Breast epithelium (tissue), 3 donors: ENCODE measurements at regions not wholly inside any gene's neighbourhood (a gene's known extent, or its start where the extent isn't known, plus 50 kb on each side); places are given as distances from the start of the nearest gene placed in this dataset.

Source experiments
- POLR2A ChIP-seq: fragments of 450-650 bp; IDR thresholded peaks from one replicate; pipeline ENCODE4 v1.6.1; 2016; ENCODE audit warnings: antibody characterized with exemption, mild to moderate bottlenecking, moderate library complexity
- TF ChIP-seq, protein P1 (sequence below), 3 donors: fragments of 450-650 bp; IDR thresholded peaks; one replicate each; pipeline ENCODE4 v1.5.1; 2016 to 2017; ENCODE audit warnings: antibody characterized with exemption in 3 of 3, mild to moderate bottlenecking in 3 of 3, moderate library complexity in 3 of 3

DNA sequence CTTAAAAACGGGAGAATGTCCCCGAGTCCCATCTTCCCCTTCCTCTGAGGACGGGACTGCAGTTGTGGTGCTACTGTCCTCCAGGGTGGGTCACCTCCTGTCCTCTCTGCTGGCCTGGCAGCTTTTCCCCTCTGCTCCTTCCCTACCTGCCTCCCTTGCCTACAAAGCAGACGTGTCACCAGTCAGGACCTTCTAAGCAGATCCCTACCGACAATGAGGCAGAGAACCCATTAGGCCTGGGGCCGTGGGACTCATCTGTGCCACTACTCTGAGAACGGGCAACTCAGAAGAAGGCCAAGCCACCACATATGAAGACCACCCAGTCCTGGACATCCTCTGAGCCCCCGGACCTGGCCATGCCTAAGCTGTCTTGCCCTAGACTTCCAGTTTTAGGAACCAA is 103.0 kb upstream of the TEX51 start:
- TF ChIP-seq, protein P1, sequence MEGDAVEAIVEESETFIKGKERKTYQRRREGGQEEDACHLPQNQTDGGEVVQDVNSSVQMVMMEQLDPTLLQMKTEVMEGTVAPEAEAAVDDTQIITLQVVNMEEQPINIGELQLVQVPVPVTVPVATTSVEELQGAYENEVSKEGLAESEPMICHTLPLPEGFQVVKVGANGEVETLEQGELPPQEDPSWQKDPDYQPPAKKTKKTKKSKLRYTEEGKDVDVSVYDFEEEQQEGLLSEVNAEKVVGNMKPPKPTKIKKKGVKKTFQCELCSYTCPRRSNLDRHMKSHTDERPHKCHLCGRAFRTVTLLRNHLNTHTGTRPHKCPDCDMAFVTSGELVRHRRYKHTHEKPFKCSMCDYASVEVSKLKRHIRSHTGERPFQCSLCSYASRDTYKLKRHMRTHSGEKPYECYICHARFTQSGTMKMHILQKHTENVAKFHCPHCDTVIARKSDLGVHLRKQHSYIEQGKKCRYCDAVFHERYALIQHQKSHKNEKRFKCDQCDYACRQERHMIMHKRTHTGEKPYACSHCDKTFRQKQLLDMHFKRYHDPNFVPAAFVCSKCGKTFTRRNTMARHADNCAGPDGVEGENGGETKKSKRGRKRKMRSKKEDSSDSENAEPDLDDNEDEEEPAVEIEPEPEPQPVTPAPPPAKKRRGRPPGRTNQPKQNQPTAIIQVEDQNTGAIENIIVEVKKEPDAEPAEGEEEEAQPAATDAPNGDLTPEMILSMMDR (IDR thresholded peaks at IDR 0.05): no peak
- no peak for TF ChIP-seq POLR2A
